Dendritic cell treated with granulocyte-macrophage colony-stimulating factor and Interleukin-4, amounts not matched to agents 40 ng/mL and 50 ng/mL, for 4 days (primary cell): ENCODE measurements at regions not wholly inside any gene's neighbourhood (a gene's known extent, or its start where the extent isn't known, plus 50 kb on each side); places are given as distances from the start of the nearest gene placed in this dataset.

Source experiments
- H3K27ac Mint-ChIP-seq: one replicate; pipeline ENCODE4 v1.8.0; 2022; ENCODE audit warnings: mild to moderate bottlenecking, mixed read lengths
- H3K27me3 Mint-ChIP-seq: one replicate; pipeline ENCODE4 v1.8.0; 2022; ENCODE audit warnings: mild to moderate bottlenecking, mixed read lengths
- H3K36me3 Mint-ChIP-seq: one replicate; pipeline ENCODE4 v1.8.0; 2022; ENCODE audit warnings: low read depth, mixed read lengths
- H3K4me1 Mint-ChIP-seq: one replicate; pipeline ENCODE4 v1.8.0; 2022; ENCODE audit warnings: low read depth, mixed read lengths
- H3K4me3 Mint-ChIP-seq: one replicate; pipeline ENCODE4 v1.8.0; 2022; ENCODE audit warnings: mild to moderate bottlenecking, moderate library complexity, mixed read lengths
- H3K9me3 Mint-ChIP-seq: one replicate; pipeline ENCODE4 v1.8.0; 2022; ENCODE audit warnings: mixed read lengths
- intact Hi-C: fragments of 100-400 bp; cut with micrococcal nuclease; formaldehyde crosslinking; loops from one replicate; pipeline ENCODE4 v1.15.0; 2022

DNA sequence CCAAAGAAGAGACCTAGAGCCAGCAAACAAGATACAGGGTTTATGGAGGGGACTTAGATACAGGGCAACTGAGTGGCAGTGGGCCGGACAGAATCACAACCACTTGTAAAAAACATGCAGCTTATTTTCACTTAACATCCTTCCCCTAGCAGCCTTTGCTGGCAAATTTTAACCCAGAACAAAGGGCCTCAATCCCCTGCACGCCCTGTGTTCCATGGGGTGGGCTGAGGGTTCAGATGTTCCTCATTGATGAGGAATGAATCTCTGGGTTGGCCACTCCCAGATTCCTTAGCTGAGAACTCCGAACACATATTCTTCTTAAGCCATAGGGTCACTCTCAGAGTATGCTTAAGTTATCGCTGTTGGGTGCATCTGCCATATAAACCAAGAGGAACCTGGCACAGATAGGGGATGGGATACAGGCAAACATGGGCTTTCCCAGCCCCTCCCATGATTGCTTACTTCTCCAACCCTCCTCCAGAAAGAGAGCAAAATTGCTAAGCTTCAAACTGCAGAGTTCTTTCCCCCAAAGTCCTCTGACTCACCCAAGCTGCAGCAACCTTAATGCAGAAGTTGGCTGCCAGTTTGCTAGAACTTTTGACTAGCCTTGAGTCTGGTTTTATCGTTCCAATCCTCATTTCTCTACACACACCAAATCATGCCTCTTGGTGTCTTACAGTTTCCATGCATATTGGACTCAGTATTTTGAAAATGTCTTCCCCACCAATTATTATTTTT, 146.9 kb downstream of the CD47 start:
- intact Hi-C loops: no loop called here
- H3K27ac Mint-ChIP-seq: peak overlapping the region; percentile 41
- peaks cover 23% of the 10 kb centered on the region for H3K4me1 Mint-ChIP-seq
- H3K27me3 Mint-ChIP-seq: no peaks in the 10 kb centered on the region
- H3K9me3 Mint-ChIP-seq: no peaks in the 10 kb centered on the region
- H3K36me3 Mint-ChIP-seq: no peaks in the 10 kb centered on the region
- no peak overlapping the region for H3K4me3 Mint-ChIP-seq

DNA sequence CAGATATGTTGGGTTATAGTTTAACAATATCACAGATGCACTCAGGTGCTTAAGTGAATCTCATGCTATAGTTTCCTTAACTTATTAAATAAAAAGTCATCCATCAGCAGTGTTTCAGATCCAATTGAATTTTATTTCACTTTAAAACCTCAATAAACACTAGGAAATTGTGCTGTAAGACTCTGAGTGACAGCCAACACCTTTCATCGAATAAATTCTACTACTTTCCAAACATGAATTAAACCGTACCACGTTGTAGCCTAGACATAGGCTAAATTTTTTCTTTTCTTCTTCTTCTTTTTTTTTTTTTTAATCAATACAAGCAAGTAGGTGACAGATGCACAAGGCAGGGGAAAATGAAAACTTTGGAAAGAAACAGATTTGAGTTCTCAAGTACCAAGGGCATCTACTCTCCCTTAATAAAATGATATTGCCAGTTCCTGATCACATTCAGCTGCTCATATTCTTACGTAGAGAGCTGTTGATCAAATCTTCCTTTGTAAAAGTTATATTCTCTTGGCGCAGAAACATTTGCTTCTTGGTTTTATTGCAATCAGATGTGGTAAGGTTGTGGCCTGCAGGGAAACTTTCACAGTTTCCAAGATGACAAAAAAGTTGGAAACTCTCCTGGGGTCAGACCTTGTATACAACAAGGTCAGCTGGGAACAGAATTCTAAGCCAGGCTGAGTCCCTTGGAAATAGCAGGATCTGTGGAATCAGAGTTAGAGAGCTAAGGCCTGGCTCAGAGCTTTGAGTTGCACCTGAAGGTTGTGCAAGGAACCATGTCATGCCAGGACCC, 147.7 kb downstream of the CD47 start:
- H3K4me3 Mint-ChIP-seq: no peak overlapping the region
- peaks cover 28% of the 10 kb centered on the region for H3K4me1 Mint-ChIP-seq
- H3K27me3 Mint-ChIP-seq: no peaks in the 10 kb centered on the region
- H3K9me3 Mint-ChIP-seq: no peaks in the 10 kb centered on the region
- no peaks in the 10 kb centered on the region for H3K36me3 Mint-ChIP-seq
- H3K27ac Mint-ChIP-seq: no peak overlapping the region
- intact Hi-C loops: no loop called here

DNA sequence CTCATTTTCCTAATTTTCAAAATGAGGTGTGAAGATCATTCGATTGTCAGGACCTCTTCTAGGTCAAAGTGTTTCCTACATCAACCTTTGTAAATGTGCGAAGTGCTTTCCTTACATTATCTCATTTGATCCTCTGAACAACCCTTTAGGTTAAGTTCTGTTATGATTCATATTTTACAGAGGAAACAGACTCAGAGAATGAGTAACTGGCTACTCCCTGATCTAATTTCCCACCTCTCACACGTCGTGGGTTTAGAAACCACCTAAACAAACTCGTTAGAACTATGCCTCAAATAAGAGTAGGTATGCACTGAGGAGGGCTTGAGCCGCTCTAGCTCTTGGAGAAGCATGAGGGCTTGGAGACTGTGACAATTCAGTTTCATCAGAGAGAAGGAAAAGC, 148.6 kb downstream of the CD47 start:
- Mint-ChIP-seq H3K9me3 (no peaks in the 10 kb centered on the region), H3K4me3 (no peak overlapping the region), H3K27ac (no peak overlapping the region), H3K4me1 (peaks cover 32% of the 10 kb centered on the region), H3K36me3 (no peaks in the 10 kb centered on the region), H3K27me3 (no peaks in the 10 kb centered on the region)
- intact Hi-C loops: no loop called here

DNA sequence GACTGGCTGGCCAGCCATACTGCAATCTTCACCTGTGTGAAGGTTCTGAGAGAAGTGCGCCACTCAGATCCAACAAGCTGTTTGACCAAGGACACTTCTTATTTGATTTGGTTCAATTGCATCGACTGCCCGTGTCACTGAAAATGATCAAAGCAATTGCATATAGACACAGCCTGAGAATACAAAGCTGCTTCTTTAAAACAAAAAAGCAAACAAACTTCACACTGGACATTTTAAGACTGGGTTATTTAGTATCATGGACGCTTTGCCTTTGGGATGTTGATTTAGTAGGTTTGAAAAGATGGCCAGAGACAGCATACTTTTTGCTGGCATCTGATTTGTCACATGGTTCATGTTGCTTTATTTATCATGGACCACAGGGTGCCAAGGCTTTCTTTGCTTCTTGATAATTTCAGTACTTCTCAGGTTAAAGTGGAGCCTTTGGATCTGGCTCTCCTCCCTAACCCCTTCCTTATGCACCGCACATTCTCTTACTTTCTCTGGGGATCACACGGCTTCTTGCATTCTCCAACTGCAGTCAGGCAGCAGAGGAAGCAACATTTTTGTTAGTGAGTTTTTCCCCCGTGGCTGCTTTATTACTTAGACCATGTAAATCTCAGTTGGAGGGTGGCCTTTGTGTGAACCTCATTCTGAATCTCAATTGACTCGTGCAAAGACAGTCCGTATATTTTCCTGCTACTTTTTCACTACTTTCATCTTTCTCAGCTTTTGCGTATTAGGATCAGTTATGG, 151.0 kb downstream of the CD47 start:
- peaks cover 31% of the 10 kb centered on the region for H3K4me1 Mint-ChIP-seq
- no peaks in the 10 kb centered on the region for H3K9me3 Mint-ChIP-seq
- intact Hi-C loops: loop anchor here (5.0 kb wide), 2 partner anchors 467 to 537 kb away; no protein-coding TSS in a partner anchor
- no peak overlapping the region for H3K4me3 Mint-ChIP-seq
- no peaks in the 10 kb centered on the region for H3K36me3 Mint-ChIP-seq
- H3K27ac Mint-ChIP-seq: no peak overlapping the region
- no peaks in the 10 kb centered on the region for H3K27me3 Mint-ChIP-seq

DNA sequence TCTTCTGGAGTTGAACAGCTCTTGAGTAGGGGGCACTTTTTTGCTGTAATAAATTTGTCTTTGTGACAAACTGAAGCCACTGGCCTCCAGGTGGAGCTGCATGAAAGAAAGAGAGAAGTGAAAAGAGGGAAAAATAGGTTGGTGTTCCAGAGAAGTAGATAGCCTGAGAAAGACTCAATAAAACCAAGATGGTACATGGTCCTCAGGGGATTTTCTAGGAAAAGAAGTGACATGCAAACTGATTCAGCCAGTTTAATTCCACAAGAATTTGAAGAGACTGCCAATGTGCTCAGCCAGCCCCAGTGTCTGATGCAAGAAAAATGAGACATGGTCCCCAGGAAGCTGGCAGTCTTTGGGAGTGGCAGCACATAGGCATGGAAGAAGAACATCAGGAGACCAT, 152.7 kb downstream of the CD47 start:
- H3K9me3 Mint-ChIP-seq: peaks cover 9% of the 10 kb centered on the region
- no peak overlapping the region for H3K4me3 Mint-ChIP-seq
- intact Hi-C loops: loop anchor here (5.0 kb wide), 2 partner anchors 469 to 539 kb away; no protein-coding TSS in a partner anchor
- H3K27me3 Mint-ChIP-seq: no peaks in the 10 kb centered on the region
- peaks cover 15% of the 10 kb centered on the region for H3K4me1 Mint-ChIP-seq
- no peak overlapping the region for H3K27ac Mint-ChIP-seq
- no peaks in the 10 kb centered on the region for H3K36me3 Mint-ChIP-seq

DNA sequence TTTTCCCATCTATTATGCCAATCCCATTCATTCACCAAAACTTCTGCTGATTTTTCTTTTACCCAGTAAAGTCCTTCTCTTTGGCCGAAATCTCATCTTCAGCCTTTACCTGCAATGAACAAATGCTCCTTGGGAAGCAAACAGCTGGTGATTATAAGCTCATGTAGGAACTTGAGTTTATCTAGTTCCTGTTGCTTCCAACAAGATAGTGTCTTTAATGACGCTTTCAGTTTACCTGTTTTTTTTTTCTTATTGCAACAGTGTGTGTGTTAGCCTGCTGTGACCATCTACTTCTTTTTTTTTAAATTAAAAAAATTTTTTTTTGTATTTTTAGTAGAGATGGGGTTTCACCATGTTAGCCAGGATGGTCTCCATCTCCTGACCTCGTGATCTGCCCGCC, 156.0 kb downstream of the CD47 start:
- no peak overlapping the region for H3K4me3 Mint-ChIP-seq
- intact Hi-C loops: loop anchor here (5.0 kb wide), 2 partner anchors 472 to 542 kb away; no protein-coding TSS in a partner anchor
- H3K27ac Mint-ChIP-seq: no peak overlapping the region
- H3K9me3 Mint-ChIP-seq: peaks cover 14% of the 10 kb centered on the region
- no peaks in the 10 kb centered on the region for H3K27me3 Mint-ChIP-seq
- H3K4me1 Mint-ChIP-seq: peaks cover 8% of the 10 kb centered on the region
- no peaks in the 10 kb centered on the region for H3K36me3 Mint-ChIP-seq

DNA sequence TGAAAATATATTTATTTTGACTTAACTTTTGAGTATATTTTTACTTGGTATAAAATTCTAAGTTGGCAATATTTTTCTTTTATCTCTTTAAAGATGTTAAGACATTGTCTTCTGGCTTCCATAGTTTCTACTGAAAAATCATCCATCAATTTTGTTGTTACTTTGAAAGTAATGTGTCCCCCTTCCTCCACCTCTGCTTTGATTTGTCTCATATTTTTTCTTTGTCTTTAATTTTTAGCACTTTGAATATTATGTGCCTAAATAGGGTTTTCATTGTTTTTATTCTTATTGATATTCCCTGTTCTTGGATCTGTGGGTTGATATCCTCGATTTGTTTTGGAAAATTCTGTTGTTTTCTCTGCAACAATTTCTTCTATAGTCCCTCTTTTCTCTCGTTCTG, 157.4 kb downstream of the CD47 start:
- Mint-ChIP-seq H3K36me3 (no peaks in the 10 kb centered on the region), H3K27me3 (no peaks in the 10 kb centered on the region), H3K4me1 (peaks cover 7% of the 10 kb centered on the region), H3K9me3 (peaks cover 14% of the 10 kb centered on the region), H3K4me3 (no peak overlapping the region), H3K27ac (no peak overlapping the region)
- intact Hi-C loops: no loop called here

DNA sequence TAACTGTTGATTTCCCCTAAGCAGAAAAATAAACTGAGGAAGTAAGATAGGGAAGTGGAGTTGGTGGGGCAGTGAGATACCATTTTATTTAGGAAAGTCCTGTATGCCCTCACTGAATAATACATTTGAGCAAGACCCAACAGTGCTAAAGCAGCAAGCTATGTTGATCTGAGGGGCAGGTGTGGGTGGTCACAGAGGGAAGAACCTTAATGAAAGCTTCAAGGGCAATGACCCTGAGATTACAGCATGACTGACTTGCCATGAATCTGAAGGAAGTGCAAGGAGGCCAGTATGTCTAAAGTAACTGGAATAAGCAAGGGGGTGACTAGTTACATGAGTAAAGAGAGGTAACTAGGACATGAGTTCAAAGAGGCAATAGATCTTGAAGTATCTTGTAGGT, 159.5 kb downstream of the CD47 start:
- peaks cover 14% of the 10 kb centered on the region for H3K9me3 Mint-ChIP-seq
- no peaks in the 10 kb centered on the region for H3K36me3 Mint-ChIP-seq
- peaks cover 9% of the 10 kb centered on the region for H3K27me3 Mint-ChIP-seq
- H3K4me1 Mint-ChIP-seq: peaks cover 8% of the 10 kb centered on the region
- H3K4me3 Mint-ChIP-seq: no peak overlapping the region
- intact Hi-C loops: no loop called here
- H3K27ac Mint-ChIP-seq: no peak overlapping the region

DNA sequence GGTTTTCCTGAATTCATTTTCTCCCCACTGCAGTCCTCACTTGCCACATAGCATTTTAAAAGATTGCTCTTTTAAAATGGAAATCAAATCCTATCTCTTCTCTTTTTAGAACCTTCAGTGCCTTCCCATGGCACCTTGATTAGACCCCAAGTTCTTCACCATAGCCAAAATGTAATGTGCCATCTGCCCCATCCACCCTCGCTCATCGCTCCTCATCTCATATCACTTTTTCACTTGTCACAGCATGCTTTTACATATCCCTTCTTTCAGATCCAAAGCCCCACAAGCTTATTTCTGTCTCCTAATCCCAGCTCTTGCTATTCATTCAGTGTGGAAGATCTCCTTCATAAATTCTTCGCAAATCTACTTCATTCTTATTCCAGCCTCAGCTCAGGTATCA, 161.7 kb downstream of the CD47 start:
- Mint-ChIP-seq H3K4me1 (peaks cover 16% of the 10 kb centered on the region), H3K9me3 (peaks cover 14% of the 10 kb centered on the region), H3K4me3 (no peak overlapping the region), H3K27me3 (peaks cover 11% of the 10 kb centered on the region), H3K27ac (no peak overlapping the region), H3K36me3 (no peaks in the 10 kb centered on the region)
- intact Hi-C loops: loop anchor here (5.0 to 10.0 kb wide), 4 partner anchors 108 to 694 kb away; no protein-coding TSS in a partner anchor

DNA sequence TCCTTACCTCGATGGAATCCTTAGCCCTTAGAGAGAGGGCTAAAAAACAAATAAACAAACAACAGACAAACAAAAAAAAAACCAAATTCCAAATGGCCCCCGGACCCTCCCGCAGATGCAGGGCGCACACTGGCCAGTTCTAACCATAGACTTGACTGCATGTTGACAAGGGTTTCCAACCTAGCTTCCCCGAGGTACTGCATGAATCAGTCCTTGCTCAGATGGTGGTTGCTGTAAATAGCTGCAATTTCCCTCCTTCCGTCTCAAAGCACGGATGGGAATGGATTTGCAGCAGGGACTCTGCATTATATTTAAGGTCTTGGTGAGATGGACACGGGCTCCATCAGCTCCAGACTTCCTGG, 162.8 kb downstream of the CD47 start:
- Mint-ChIP-seq H3K27ac (peak overlapping the region; percentile 81), H3K4me3 (peak overlapping the region; percentile 81), H3K9me3 (peaks cover 4% of the 10 kb centered on the region), H3K27me3 (peaks cover 12% of the 10 kb centered on the region), H3K4me1 (peaks cover 16% of the 10 kb centered on the region), H3K36me3 (no peaks in the 10 kb centered on the region)
- intact Hi-C loops: loop anchor here (5.0 to 10.0 kb wide), 4 partner anchors 109 to 693 kb away; no protein-coding TSS in a partner anchor

DNA sequence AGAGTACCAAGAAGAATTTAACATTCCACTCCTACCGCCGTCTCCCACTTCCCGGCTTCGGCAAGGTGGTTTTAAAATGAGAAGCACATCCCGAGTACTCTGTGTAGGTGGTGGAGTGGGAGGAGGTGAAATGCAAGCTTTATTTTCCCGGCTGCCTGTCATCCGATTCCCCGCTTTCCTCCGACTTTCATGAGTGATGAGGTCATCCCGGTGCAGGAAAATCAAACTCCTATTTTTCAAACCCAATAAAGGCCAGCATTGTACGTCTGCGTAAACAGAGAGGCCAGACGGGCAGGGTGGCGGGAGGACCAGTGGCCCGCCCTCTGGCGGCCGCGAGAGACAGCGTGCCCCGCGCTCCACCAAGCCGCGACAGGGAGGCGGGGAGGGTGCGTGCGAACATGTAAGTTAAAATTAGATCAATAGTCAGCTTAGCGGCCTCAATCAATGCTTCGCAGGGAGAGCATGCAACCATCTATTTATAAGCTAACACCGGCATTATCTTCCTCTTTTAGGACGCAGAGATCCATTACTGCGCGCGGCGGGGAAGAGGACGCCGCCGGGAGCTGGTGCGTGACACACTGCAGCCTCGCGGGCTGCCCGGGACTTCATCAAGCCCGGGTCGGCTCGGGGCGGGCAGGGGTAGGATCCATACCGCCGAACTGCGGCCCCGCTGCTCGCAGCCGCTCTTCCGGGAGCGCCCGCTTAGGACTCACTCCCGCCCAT, 163.3 kb downstream of the CD47 start:
- Mint-ChIP-seq H3K36me3 (no peaks in the 10 kb centered on the region), H3K27ac (peak overlapping the region; percentile 81), H3K27me3 (peaks cover 12% of the 10 kb centered on the region), H3K4me3 (peak overlapping the region; percentile 81), H3K4me1 (peaks cover 16% of the 10 kb centered on the region), H3K9me3 (no peaks in the 10 kb centered on the region)
- intact Hi-C loops: loop anchor here (5.0 to 10.0 kb wide), 4 partner anchors 110 to 693 kb away; no protein-coding TSS in a partner anchor

DNA sequence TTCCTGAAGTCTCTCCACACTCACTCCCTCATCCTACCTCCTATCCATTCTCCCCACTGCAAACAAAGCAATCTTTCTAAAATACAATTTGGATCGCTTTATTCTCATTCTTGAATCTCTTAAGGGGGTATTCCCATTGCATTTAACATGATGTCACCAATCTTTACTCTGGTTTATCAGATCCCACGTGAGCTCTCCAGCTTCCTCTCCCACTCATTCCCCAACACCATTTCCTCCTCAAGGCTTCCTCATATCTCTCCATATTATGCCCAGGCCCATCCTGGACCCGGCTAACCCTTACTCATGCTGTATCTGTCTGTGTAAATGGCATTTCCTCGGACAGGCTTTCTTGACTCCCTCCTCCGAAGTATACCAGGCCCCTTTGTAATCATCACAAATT, 165.0 kb downstream of the CD47 start:
- Mint-ChIP-seq H3K27me3 (peaks cover 12% of the 10 kb centered on the region), H3K9me3 (no peaks in the 10 kb centered on the region), H3K4me1 (peaks cover 21% of the 10 kb centered on the region), H3K27ac (no peak overlapping the region), H3K4me3 (no peak overlapping the region), H3K36me3 (no peaks in the 10 kb centered on the region)
- intact Hi-C loops: loop anchor here (5.0 to 10.0 kb wide), 4 partner anchors 111 to 691 kb away; no protein-coding TSS in a partner anchor

DNA sequence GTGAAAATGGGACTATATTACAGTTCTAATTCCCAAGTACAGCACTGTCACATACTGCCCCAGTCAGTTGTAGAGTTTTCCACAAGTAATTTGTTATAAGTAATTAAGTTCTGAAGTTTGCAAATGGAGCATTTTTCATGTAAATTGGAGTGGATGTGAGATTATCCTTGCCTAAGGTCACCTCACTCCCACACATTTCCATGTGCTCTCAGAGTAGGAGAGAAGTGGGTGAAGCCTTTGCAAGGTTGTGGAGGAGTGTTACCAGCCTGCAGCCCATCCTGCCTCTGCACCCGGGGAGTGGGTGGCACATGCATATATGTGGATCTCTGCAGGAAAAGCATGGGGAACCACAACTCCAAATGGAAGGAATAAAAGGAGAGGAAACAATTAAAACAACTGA, 169.8 kb downstream of the CD47 start:
- intact Hi-C loops: loop anchor here (10.0 kb wide), 2 partner anchors 246 to 686 kb away; no protein-coding TSS in a partner anchor
- H3K27ac Mint-ChIP-seq: no peak overlapping the region
- H3K9me3 Mint-ChIP-seq: no peaks in the 10 kb centered on the region
- H3K36me3 Mint-ChIP-seq: no peaks in the 10 kb centered on the region
- no peak overlapping the region for H3K4me3 Mint-ChIP-seq
- peaks cover 19% of the 10 kb centered on the region for H3K4me1 Mint-ChIP-seq
- peaks cover 3% of the 10 kb centered on the region for H3K27me3 Mint-ChIP-seq
